GM21447 (cell line): ENCODE measurements at regions not wholly inside any gene's neighbourhood (a gene's known extent, or its start where the extent isn't known, plus 50 kb on each side); places are given as distances from the start of the nearest gene placed in this dataset.
"Not testable (repeated sequence)": the region's sequence is repeated elsewhere in the genome, so short reads cannot be mapped to it uniquely, and the experiment has no call there.

Experiments
- ATAC-seq: cut with Tn5 transposase; IDR thresholded peaks from one replicate; pipeline ENCODE4 v1.9.1; 2021; ENCODE audit not compliant: unreplicated experiment

GRCh38 chr2:142758973-142759372, 118.5 kb upstream of the KYNU start:
- ATAC-seq = no peak

GRCh38 chr2:142757111-142757510, 120.4 kb upstream of the KYNU start:
- ATAC-seq = no peak

- no peak for ATAC-seq
These were observed 121.0 kb upstream of the KYNU start for GRCh38 chr2:142756430-142756829.

GRCh38 chr2:142755191-142755590, 122.3 kb upstream of the KYNU start:
- no peak for ATAC-seq

GRCh38 chr2:142754182-142754581, 123.3 kb upstream of the KYNU start:
- no peak for ATAC-seq

- ATAC-seq = no peak
These were observed 126.6 kb upstream of the KYNU start for GRCh38 chr2:142750858-142751257.

GRCh38 chr2:142748559-142749099, 128.8 kb upstream of the KYNU start:
- no peak for ATAC-seq

GRCh38 chr2:142745691-142746090, 131.8 kb upstream of the KYNU start:
- ATAC-seq = no peak

GRCh38 chr2:142742371-142743214, 134.9 kb upstream of the KYNU start:
- ATAC-seq = no peak

GRCh38 chr2:142741764-142742269, 135.6 kb upstream of the KYNU start:
- ATAC-seq = no peak

- ATAC-seq = no peak
These were observed 142.7 kb upstream of the KYNU start for GRCh38 chr2:142734770-142735169.

GRCh38 chr2:142734231-142734630, 143.2 kb upstream of the KYNU start:
- no peak for ATAC-seq

- not testable (repeated sequence) for ATAC-seq
These were observed 147.7 kb upstream of the KYNU start for GRCh38 chr2:142729814-142730213.

- not testable (repeated sequence) for ATAC-seq
These were observed 149.5 kb upstream of the KYNU start for GRCh38 chr2:142727821-142728478.

GRCh38 chr2:142725386-142725785, 152.1 kb upstream of the KYNU start:
- ATAC-seq = no peak

GRCh38 chr2:142724713-142725349, 152.6 kb upstream of the KYNU start:
- ATAC-seq = peak; percentile 52

GRCh38 chr2:142724186-142724585, 153.3 kb upstream of the KYNU start:
- ATAC-seq = no peak

- no peak for ATAC-seq
These were observed 154.2 kb upstream of the KYNU start for GRCh38 chr2:142723236-142723635.

GRCh38 chr2:142722569-142722968, 154.9 kb upstream of the KYNU start:
- ATAC-seq = no peak

- no peak for ATAC-seq
These were observed 155.4 kb upstream of the KYNU start for GRCh38 chr2:142722086-142722485.

GRCh38 chr2:142721015-142721414, 156.4 kb upstream of the KYNU start:
- ATAC-seq = no peak
